ENCODE measurements at regions not wholly inside any gene's neighbourhood (a gene's known extent, or its start where the extent isn't known, plus 50 kb on each side); places are given as distances from the start of the nearest gene placed in this dataset.

GRCh38 chr18:5058768-5059695, 138.0 kb downstream of the AKAIN1 start:
- TF ChIP-seq, protein P1, sequence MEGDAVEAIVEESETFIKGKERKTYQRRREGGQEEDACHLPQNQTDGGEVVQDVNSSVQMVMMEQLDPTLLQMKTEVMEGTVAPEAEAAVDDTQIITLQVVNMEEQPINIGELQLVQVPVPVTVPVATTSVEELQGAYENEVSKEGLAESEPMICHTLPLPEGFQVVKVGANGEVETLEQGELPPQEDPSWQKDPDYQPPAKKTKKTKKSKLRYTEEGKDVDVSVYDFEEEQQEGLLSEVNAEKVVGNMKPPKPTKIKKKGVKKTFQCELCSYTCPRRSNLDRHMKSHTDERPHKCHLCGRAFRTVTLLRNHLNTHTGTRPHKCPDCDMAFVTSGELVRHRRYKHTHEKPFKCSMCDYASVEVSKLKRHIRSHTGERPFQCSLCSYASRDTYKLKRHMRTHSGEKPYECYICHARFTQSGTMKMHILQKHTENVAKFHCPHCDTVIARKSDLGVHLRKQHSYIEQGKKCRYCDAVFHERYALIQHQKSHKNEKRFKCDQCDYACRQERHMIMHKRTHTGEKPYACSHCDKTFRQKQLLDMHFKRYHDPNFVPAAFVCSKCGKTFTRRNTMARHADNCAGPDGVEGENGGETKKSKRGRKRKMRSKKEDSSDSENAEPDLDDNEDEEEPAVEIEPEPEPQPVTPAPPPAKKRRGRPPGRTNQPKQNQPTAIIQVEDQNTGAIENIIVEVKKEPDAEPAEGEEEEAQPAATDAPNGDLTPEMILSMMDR (IDR thresholded peaks at IDR 0.05): no peak
- TF ChIP-seq POLR2A (IDR thresholded peaks at IDR 0.05): no peak
